DND-41 (cell line): ENCODE measurements at regions not wholly inside any gene's neighbourhood (a gene's known extent, or its start where the extent isn't known, plus 50 kb on each side); places are given as distances from the start of the nearest gene placed in this dataset.

Experiments
- EZH2 ChIP-seq: IDR thresholded peaks from 3 replicates; pipeline ENCODE4 v1.6.1; 2012; ENCODE audit warnings: borderline replicate concordance, low read depth, mild to moderate bottlenecking, moderate library complexity, low read length, inconsistent platforms; ENCODE audit not compliant: severe bottlenecking
- TF ChIP-seq, protein P1 (sequence below): IDR thresholded peaks from 2 replicates; pipeline ENCODE4 v1.5.1; 2012; ENCODE audit warnings: borderline replicate concordance, low read length, moderate library complexity, mild to moderate bottlenecking; ENCODE audit not compliant: poor library complexity, severe bottlenecking; ENCODE audit errors: extremely low read depth

DNA sequence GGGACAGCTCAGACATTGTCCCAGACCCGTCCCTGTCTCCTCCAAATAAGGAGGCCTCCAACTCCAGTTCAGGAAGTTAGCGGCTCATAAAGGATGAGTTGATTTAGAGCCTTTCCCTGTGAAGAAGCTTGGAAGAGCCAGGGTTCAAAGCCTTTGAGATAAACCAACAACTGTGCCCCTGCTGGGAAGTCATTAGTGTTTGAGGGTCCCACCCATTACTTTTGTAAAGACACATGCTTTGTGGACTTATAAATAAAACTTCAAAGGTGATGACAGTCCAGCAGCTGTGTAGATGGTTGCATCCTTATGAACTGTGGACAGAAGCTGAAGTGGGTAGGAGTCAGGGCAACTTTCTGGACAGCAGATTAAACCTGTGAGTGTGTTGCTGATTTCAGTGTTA lies 86.0 kb upstream of the PGRMC2 start:
- TF ChIP-seq, protein P1, sequence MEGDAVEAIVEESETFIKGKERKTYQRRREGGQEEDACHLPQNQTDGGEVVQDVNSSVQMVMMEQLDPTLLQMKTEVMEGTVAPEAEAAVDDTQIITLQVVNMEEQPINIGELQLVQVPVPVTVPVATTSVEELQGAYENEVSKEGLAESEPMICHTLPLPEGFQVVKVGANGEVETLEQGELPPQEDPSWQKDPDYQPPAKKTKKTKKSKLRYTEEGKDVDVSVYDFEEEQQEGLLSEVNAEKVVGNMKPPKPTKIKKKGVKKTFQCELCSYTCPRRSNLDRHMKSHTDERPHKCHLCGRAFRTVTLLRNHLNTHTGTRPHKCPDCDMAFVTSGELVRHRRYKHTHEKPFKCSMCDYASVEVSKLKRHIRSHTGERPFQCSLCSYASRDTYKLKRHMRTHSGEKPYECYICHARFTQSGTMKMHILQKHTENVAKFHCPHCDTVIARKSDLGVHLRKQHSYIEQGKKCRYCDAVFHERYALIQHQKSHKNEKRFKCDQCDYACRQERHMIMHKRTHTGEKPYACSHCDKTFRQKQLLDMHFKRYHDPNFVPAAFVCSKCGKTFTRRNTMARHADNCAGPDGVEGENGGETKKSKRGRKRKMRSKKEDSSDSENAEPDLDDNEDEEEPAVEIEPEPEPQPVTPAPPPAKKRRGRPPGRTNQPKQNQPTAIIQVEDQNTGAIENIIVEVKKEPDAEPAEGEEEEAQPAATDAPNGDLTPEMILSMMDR, result no peak
- no peak for TF ChIP-seq EZH2
